Peyer's patch (tissue), 4 donors: ENCODE measurements at regions not wholly inside any gene's neighbourhood (a gene's known extent, or its start where the extent isn't known, plus 50 kb on each side); places are given as distances from the start of the nearest gene placed in this dataset.

Experiments used
- DNase-seq, 3 donors: peaks; one replicate each; pipeline ENCODE4 v3.0.0-alpha.2; 2017 to 2019
- H3K27ac ChIP-seq, 4 donors: fragments of 200-600 bp; sonication (generic); one replicate each; pipeline ENCODE4 v1.5.1; 2016 to 2019
- H3K27me3 ChIP-seq, 2 donors: fragments of 200-600 bp; sonication (generic); one replicate each; pipeline ENCODE4 v1.5.1; 2019
- H3K36me3 ChIP-seq, 3 donors: fragments of 200-600 bp; sonication (generic); one replicate each; pipeline ENCODE4 v1.5.1; 2016 to 2019
- H3K4me1 ChIP-seq, 4 donors: fragments of 200-600 bp; sonication (generic); one replicate each; pipeline ENCODE4 v1.5.1; 2016 to 2019
- H3K4me3 ChIP-seq, 4 donors: fragments of 200-600 bp; sonication (generic); 1 replicate in 3 of 4; 2 replicates in 1 of 4; pipeline ENCODE4 v1.5.1; 2016 to 2019; ENCODE audit warnings: mild to moderate bottlenecking in 1 of 4
- H3K9me3 ChIP-seq, 4 donors: fragments of 200-600 bp; sonication (generic); one replicate each; pipeline ENCODE4 v1.5.1; 2016 to 2019; ENCODE audit warnings: mild to moderate bottlenecking in 1 of 4
- POLR2A ChIP-seq, 2 donors: fragments of 450-650 bp; IDR thresholded peaks; one replicate each; pipeline ENCODE4 v1.5.1; 2017; ENCODE audit warnings: antibody characterized with exemption in 2 of 2, mild to moderate bottlenecking in 2 of 2, moderate library complexity in 2 of 2
- TF ChIP-seq, protein P1 (sequence below), 6 experiments: fragments of 450-650 bp in 4 of 6; fragments of 200-600 bp in 2 of 6; sonication (generic) in 1 of 6; IDR thresholded peaks; one replicate each; pipeline ENCODE4 v1.5.1; 2017 to 2019; ENCODE audit warnings: antibody characterized with exemption in 6 of 6, mild to moderate bottlenecking in 3 of 6, moderate library complexity in 1 of 6

DNA sequence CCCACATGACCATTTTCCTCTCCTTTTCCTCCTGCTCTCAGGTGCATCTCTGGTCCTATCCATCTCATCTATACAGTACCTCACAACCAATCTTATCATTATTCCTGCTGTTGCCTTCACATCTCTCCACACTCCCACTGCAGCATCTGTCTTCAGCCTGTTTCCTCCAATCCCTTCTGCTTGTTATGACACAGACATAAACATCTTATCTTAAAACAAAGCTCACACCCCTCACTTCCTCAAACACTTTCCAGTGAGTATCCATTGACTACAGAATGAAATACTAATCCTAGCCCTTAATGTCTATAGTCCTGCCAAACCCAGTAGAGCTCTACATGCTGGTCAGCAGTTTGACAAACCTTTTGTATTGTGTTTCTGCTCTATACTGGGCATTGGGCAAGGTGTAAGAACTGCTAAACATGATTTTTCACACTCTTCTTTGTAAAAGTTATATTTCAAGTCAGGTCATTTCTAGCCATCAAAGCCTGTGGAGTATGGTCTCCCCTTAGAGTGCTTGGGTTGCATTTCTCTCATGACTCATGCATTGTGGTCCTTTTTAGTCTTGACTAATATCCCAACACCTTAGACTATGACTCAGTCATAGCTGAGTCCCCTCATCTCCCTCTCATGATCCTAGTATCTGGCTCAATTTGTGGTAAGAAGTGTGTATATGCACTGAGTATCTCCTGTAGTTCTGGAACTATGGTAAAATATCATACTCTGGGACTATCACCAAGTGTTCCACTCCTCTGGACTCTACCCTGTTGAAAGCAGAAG, 187.0 kb downstream of the CYRIA start:
- TF ChIP-seq POLR2A (IDR thresholded peaks at IDR 0.05), result no peak
- TF ChIP-seq, protein P1, sequence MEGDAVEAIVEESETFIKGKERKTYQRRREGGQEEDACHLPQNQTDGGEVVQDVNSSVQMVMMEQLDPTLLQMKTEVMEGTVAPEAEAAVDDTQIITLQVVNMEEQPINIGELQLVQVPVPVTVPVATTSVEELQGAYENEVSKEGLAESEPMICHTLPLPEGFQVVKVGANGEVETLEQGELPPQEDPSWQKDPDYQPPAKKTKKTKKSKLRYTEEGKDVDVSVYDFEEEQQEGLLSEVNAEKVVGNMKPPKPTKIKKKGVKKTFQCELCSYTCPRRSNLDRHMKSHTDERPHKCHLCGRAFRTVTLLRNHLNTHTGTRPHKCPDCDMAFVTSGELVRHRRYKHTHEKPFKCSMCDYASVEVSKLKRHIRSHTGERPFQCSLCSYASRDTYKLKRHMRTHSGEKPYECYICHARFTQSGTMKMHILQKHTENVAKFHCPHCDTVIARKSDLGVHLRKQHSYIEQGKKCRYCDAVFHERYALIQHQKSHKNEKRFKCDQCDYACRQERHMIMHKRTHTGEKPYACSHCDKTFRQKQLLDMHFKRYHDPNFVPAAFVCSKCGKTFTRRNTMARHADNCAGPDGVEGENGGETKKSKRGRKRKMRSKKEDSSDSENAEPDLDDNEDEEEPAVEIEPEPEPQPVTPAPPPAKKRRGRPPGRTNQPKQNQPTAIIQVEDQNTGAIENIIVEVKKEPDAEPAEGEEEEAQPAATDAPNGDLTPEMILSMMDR (IDR thresholded peaks at IDR 0.05), result no peak
- Histone ChIP-seq H3K4me3 (no peak overlapping the region), H3K4me1 (no peaks in the 10 kb centered on the region), H3K27me3 (no peaks in the 10 kb centered on the region), H3K9me3 (no peaks in the 10 kb centered on the region), H3K36me3 (no peaks in the 10 kb centered on the region), H3K27ac (no peak overlapping the region)
- no peak for DNase-seq

DNA sequence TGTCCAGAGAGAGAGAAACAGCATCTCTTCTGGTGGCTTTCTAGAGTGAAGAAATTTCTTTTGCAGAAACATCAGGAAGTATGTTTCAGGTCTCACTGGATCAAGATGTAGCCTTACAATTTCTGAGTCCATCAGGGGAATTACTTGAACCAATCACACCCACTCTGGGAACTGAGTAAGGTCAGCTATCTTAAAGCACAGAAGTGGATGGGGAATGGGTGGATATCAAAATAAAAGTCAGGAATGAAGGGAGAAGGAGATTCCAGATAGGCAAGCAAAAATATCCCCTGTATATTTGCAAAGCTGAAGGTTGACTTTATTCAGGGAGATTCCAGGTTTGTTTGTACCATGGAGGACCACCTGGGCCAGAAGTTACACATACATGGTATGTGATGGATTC, 188.0 kb downstream of the CYRIA start:
- no peak for DNase-seq
- Histone ChIP-seq H3K36me3 (no peaks in the 10 kb centered on the region), H3K27me3 (no peaks in the 10 kb centered on the region), H3K4me1 (no peaks in the 10 kb centered on the region), H3K9me3 (no peaks in the 10 kb centered on the region), H3K27ac (no peak overlapping the region), H3K4me3 (no peak overlapping the region)
- TF ChIP-seq POLR2A (IDR thresholded peaks at IDR 0.05), result no peak
- TF ChIP-seq, protein P1 (IDR thresholded peaks at IDR 0.05), result no peak

DNA sequence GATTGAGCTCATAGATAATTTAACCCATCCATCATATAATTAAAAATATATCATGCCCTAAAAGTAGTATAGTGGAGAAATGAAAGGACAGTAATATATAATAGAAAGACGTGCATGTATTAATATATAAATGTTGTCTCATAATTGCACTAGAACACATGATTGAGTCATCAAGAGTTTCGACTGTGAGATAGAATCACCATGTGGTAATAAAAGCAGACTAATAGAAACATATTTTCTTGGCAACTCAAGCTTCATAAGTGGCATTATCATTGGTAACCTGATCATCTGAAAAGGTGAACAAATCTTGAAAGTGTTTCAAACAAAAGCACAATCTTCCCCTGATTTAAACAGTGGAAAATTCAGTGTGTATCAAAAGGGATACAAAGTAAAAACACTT, 188.8 kb downstream of the CYRIA start:
- TF ChIP-seq, protein P1 (IDR thresholded peaks at IDR 0.05), result no peak
- no peak for TF ChIP-seq POLR2A (IDR thresholded peaks at IDR 0.05)
- Histone ChIP-seq H3K4me3 (no peak overlapping the region), H3K36me3 (no peaks in the 10 kb centered on the region)

DNA sequence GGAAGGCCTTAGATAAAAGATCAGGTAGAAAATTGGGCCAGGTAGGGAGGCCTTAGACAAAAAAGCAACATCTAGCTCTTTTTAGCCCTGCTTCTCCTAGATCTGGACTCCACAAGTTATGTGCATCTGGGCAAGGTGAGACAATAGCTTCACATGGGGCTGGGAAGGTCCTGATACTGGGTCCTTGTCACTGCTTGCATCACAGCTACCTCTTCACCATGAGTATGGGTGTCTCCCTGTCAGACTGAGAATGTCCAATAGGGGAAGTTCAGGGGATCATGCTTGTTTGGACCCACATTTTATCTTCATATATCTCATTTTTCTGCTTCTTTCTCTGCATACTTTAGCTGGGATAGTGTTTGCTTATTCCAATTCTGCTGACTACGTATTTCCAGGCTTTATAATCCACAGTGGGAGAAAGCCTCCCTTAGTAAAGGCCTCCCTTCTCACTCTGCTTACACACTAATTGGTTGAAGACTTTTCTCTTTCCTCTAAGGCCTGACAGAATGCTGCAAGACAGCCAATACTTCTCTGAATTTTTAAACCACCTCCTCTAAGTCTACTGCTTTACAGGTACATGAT, 189.6 kb downstream of the CYRIA start:
- TF ChIP-seq, protein P1 (IDR thresholded peaks at IDR 0.05), result no peak
- no peak for TF ChIP-seq POLR2A (IDR thresholded peaks at IDR 0.05)
- Histone ChIP-seq H3K9me3 (no peaks in the 10 kb centered on the region), H3K36me3 (no peaks in the 10 kb centered on the region), H3K4me3 (no peak overlapping the region), H3K27ac (no peak overlapping the region), H3K4me1 (no peaks in the 10 kb centered on the region), H3K27me3 (no peaks in the 10 kb centered on the region)
- no peak for DNase-seq

More for the DNA sequence above, 188.8 kb downstream of the CYRIA start:
- Histone ChIP-seq H3K27me3 (no peaks in the 10 kb centered on the region), H3K4me1 (no peaks in the 10 kb centered on the region), H3K9me3 (no peaks in the 10 kb centered on the region), H3K27ac (no peak overlapping the region)
- DNase-seq, result no peak

DNA sequence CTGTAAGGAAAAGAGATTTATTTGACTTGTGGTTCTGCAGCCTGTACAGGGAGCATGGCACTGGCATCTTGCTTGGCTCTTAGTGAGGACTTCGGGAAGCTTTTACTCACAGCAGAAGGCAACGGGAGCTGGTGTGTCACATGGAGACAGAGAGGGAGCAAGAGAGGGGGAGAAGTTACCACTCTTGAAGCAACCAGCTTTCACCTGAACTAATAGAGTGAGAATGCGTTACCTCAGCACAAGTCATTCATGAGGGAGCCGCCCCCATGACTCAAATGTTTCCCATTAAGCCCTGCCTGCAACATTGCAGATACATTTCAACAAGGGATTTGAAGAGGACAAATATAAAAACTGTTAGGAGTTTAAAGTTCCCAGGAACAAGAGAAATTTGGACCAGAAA, 190.0 kb downstream of the CYRIA start:
- no peaks in the 10 kb centered on the region for H3K27me3 ChIP-seq

More for the DNA sequence above, 190.0 kb downstream of the CYRIA start:
- TF ChIP-seq, protein P1 (IDR thresholded peaks at IDR 0.05), result no peak
- no peak for TF ChIP-seq POLR2A (IDR thresholded peaks at IDR 0.05)
- H3K4me1 ChIP-seq, result no peaks in the 10 kb centered on the region
- H3K27ac ChIP-seq, result no peak overlapping the region
- H3K36me3 ChIP-seq, result no peaks in the 10 kb centered on the region
- no peak for DNase-seq
- no peaks in the 10 kb centered on the region for H3K9me3 ChIP-seq
- H3K4me3 ChIP-seq, result no peak overlapping the region
